Pons (tissue), 1 donor: ENCODE measurements at regions not wholly inside any gene's neighbourhood (a gene's known extent, or its start where the extent isn't known, plus 50 kb on each side); places are given as distances from the start of the nearest gene placed in this dataset.
"Not testable (repeated sequence)": the region's sequence is repeated elsewhere in the genome, so short reads cannot be mapped to it uniquely, and the experiment has no call there.

Source experiments
- DNase-seq: peaks from one replicate; pipeline ENCODE4 v3.0.0-alpha.2; 2016; ENCODE audit warnings: low spot score

GRCh38 chr2:185384822-185385560 lies 353.6 kb upstream of the FSIP2 start:
- DNase-seq, result no peak

- DNase-seq, result no peak
These were observed 350.4 kb upstream of the FSIP2 start for GRCh38 chr2:185388226-185388625.

GRCh38 chr2:185391543-185391942 lies 347.1 kb upstream of the FSIP2 start:
- DNase-seq, result no peak

GRCh38 chr2:185393091-185393490 lies 345.5 kb upstream of the FSIP2 start:
- no peak for DNase-seq

- DNase-seq, result no peak
These were observed 336.1 kb upstream of the FSIP2 start for GRCh38 chr2:185402474-185402873.

GRCh38 chr2:185404578-185404977 lies 334.0 kb upstream of the FSIP2 start:
- no peak for DNase-seq

- DNase-seq, result no peak
These were observed 321.5 kb upstream of the FSIP2 start for GRCh38 chr2:185417111-185417510.

GRCh38 chr2:185417688-185418087 lies 320.9 kb upstream of the FSIP2 start:
- DNase-seq, result no peak

- not testable (repeated sequence) for DNase-seq
These were observed 313.5 kb upstream of the FSIP2 start for GRCh38 chr2:185424958-185425629.

- DNase-seq, result no peak
These were observed 310.6 kb upstream of the FSIP2 start for GRCh38 chr2:185428000-185428399.

- DNase-seq, result no peak
These were observed 304.8 kb upstream of the FSIP2 start for GRCh38 chr2:185433824-185434223.

- DNase-seq, result no peak
These were observed 301.7 kb upstream of the FSIP2 start for GRCh38 chr2:185436787-185437372.

- no peak for DNase-seq
These were observed 297.1 kb upstream of the FSIP2 start for GRCh38 chr2:185441486-185442005.

GRCh38 chr2:185456517-185456916 lies 282.1 kb upstream of the FSIP2 start:
- no peak for DNase-seq

GRCh38 chr2:185463481-185463880 lies 275.1 kb upstream of the FSIP2 start:
- no peak for DNase-seq

GRCh38 chr2:185466915-185467314 lies 271.7 kb upstream of the FSIP2 start:
- DNase-seq, result no peak

- no peak for DNase-seq
These were observed 267.2 kb upstream of the FSIP2 start for GRCh38 chr2:185471441-185471840.

- DNase-seq, result no peak
These were observed 266.0 kb upstream of the FSIP2 start for GRCh38 chr2:185472574-185472973.

GRCh38 chr2:185473838-185474237 lies 264.8 kb upstream of the FSIP2 start:
- no peak for DNase-seq

GRCh38 chr2:185475914-185476313 lies 262.7 kb upstream of the FSIP2 start:
- no peak for DNase-seq

GRCh38 chr2:185477452-185477851 lies 261.2 kb upstream of the FSIP2 start:
- DNase-seq, result no peak

- DNase-seq, result no peak
These were observed 254.0 kb upstream of the FSIP2 start for GRCh38 chr2:185484602-185485001.

GRCh38 chr2:185502351-185502750 lies 236.3 kb upstream of the FSIP2 start:
- peak; percentile 3 for DNase-seq
